Endothelial cell of umbilical vein (primary cell): ENCODE measurements at regions not wholly inside any gene's neighbourhood (a gene's known extent, or its start where the extent isn't known, plus 50 kb on each side); places are given as distances from the start of the nearest gene placed in this dataset.

Experiments used
- EZH2 ChIP-seq: IDR thresholded peaks from 2 replicates; pipeline ENCODE4 v1.6.1; 2012; ENCODE audit warnings: borderline replicate concordance, low read depth, mild to moderate bottlenecking, moderate library complexity, low read length, inconsistent platforms; ENCODE audit not compliant: severe bottlenecking
- FOS ChIP-seq: IDR thresholded peaks from 2 replicates; pipeline ENCODE4 v1.6.1; 2011; ENCODE audit warnings: mild to moderate bottlenecking, low read length, moderate library complexity, borderline replicate concordance; ENCODE audit not compliant: insufficient read depth
- GATA2 ChIP-seq: IDR thresholded peaks from 2 replicates; pipeline ENCODE4 v1.7.0; 2011; ENCODE audit warnings: low read depth, mild to moderate bottlenecking, moderate library complexity, mixed read lengths, low read length; ENCODE audit not compliant: insufficient read length, insufficient read depth
- JUN ChIP-seq: IDR thresholded peaks from 2 replicates; pipeline ENCODE4 v1.6.1; 2011; ENCODE audit warnings: borderline replicate concordance, low read depth; ENCODE audit not compliant: insufficient read length, insufficient read depth
- MYC ChIP-seq: IDR thresholded peaks from one replicate; pipeline ENCODE4 v1.6.1; 2011; ENCODE audit warnings: mild to moderate bottlenecking, low read depth, low read length
- POLR2A ChIP-seq: IDR thresholded peaks from 2 replicates; pipeline ENCODE4 v1.6.1; 2012; ENCODE audit warnings: low read depth, mild to moderate bottlenecking, control low read depth, low read length
- POLR2AphosphoS5 ChIP-seq: IDR thresholded peaks from 2 replicates; pipeline ENCODE4 v1.6.1; 2012; ENCODE audit warnings: low read depth, mild to moderate bottlenecking, control low read depth, low read length, moderate library complexity; ENCODE audit not compliant: insufficient read depth
- TF ChIP-seq, protein P1 (sequence below), 2 donors: IDR thresholded peaks; 1 replicate in 1 of 2; 2 replicates in 1 of 2; pipeline ENCODE4 v1.5.1; 2011; ENCODE audit warnings: low read length in 2 of 2, mild to moderate bottlenecking in 2 of 2, moderate library complexity in 2 of 2, control low read depth in 1 of 2, inconsistent platforms in 1 of 2, low read depth in 1 of 2; ENCODE audit not compliant: insufficient read depth in 1 of 2; ENCODE audit errors: extremely low read depth in 1 of 2
- TF ChIP-seq, protein P2 (sequence below): IDR thresholded peaks from 2 replicates; pipeline ENCODE4 v1.6.1; 2011; ENCODE audit not compliant: insufficient read depth, insufficient read length

DNA sequence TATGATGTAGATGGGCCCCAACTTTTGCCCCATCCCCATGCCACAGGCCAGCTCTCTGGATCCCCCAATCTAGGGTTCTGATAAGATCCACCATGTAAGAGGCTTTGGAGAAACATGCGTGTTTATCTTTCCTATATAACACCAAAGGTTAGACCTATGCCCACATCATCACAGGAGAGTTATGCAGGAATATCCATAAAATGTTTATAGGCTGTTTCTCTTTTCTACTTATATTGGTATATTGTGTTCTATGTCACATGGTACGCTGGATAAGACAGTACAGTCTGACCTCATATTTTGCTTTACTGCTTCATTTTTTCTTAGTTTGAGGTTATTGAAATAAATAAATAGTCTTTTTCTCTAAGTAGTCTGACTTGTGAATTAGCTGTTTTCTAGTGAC lies 1013.9 kb upstream of the GYPC start:
- TF ChIP-seq, protein P1, sequence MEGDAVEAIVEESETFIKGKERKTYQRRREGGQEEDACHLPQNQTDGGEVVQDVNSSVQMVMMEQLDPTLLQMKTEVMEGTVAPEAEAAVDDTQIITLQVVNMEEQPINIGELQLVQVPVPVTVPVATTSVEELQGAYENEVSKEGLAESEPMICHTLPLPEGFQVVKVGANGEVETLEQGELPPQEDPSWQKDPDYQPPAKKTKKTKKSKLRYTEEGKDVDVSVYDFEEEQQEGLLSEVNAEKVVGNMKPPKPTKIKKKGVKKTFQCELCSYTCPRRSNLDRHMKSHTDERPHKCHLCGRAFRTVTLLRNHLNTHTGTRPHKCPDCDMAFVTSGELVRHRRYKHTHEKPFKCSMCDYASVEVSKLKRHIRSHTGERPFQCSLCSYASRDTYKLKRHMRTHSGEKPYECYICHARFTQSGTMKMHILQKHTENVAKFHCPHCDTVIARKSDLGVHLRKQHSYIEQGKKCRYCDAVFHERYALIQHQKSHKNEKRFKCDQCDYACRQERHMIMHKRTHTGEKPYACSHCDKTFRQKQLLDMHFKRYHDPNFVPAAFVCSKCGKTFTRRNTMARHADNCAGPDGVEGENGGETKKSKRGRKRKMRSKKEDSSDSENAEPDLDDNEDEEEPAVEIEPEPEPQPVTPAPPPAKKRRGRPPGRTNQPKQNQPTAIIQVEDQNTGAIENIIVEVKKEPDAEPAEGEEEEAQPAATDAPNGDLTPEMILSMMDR (IDR thresholded peaks at IDR 0.05; ENCODE audit: extremely low read depth in 1 of 2, insufficient read depth in 1 of 2, low read depth in 1 of 2, low read length in 2 of 2), result no peak
- TF ChIP-seq POLR2A, result no peak
- no peak for TF ChIP-seq POLR2AphosphoS5
- TF ChIP-seq EZH2, result no peak
- no peak for TF ChIP-seq MYC
- TF ChIP-seq, protein P2, sequence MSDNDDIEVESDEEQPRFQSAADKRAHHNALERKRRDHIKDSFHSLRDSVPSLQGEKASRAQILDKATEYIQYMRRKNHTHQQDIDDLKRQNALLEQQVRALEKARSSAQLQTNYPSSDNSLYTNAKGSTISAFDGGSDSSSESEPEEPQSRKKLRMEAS, result no peak
- TF ChIP-seq GATA2, result no peak
- TF ChIP-seq JUN, result no peak
- TF ChIP-seq FOS, result no peak
